ENCODE measurements at regions not wholly inside any gene's neighbourhood (a gene's known extent, or its start where the extent isn't known, plus 50 kb on each side); places are given as distances from the start of the nearest gene placed in this dataset.
"Not testable (repeated sequence)": the region's sequence is repeated elsewhere in the genome, so short reads cannot be mapped to it uniquely, and the experiment has no call there.

GRCh38 chr1:228796945-228797344, 61.7 kb downstream of the RHOU start:
- DNase-seq (ENCODE audit: low read depth in 2 of 2) = not testable (repeated sequence)

GRCh38 chr1:228798035-228798434, 62.8 kb downstream of the RHOU start:
- DNase-seq (ENCODE audit: low read depth in 2 of 2) = no peak

- DNase-seq (ENCODE audit: low read depth in 2 of 2) = peak in 1 of 2 experiments; percentile 42
Observed at GRCh38 chr1:228798548-228798947, 63.3 kb downstream of the RHOU start.

- no peak for DNase-seq (ENCODE audit: low read depth in 2 of 2)
Observed at GRCh38 chr1:228799924-228800323, 64.6 kb downstream of the RHOU start.

- no peak for DNase-seq (ENCODE audit: low read depth in 2 of 2)
Observed at GRCh38 chr1:228801068-228801467, 65.8 kb downstream of the RHOU start.

GRCh38 chr1:228802386-228803220, 67.3 kb downstream of the RHOU start:
- no peak for DNase-seq (ENCODE audit: low read depth in 2 of 2)

GRCh38 chr1:228803421-228803820, 68.1 kb downstream of the RHOU start:
- DNase-seq (ENCODE audit: low read depth in 2 of 2) = no peak

GRCh38 chr1:228804173-228804572, 68.9 kb downstream of the RHOU start:
- DNase-seq (ENCODE audit: low read depth in 2 of 2) = no peak

GRCh38 chr1:228804640-228805413, 69.5 kb downstream of the RHOU start:
- no peak for DNase-seq (ENCODE audit: low read depth in 2 of 2)

GRCh38 chr1:228807904-228808605, 72.8 kb downstream of the RHOU start:
- no peak for DNase-seq (ENCODE audit: low read depth in 2 of 2)

GRCh38 chr1:228809621-228810394, 74.5 kb downstream of the RHOU start:
- DNase-seq (ENCODE audit: low read depth in 2 of 2) = no peak

GRCh38 chr1:228810395-228810758, 75.1 kb downstream of the RHOU start:
- no peak for DNase-seq (ENCODE audit: low read depth in 2 of 2)

- no peak for DNase-seq (ENCODE audit: low read depth in 2 of 2)
Observed at GRCh38 chr1:228810878-228811711, 75.8 kb downstream of the RHOU start.

- no peak for DNase-seq (ENCODE audit: low read depth in 2 of 2)
Observed at GRCh38 chr1:228811712-228812305, 76.5 kb downstream of the RHOU start.

- no peak for DNase-seq (ENCODE audit: low read depth in 2 of 2)
Observed at GRCh38 chr1:228812961-228813360, 77.7 kb downstream of the RHOU start.

GRCh38 chr1:228814176-228814575, 78.9 kb downstream of the RHOU start:
- no peak for DNase-seq (ENCODE audit: low read depth in 2 of 2)

- DNase-seq (ENCODE audit: low read depth in 2 of 2) = no peak
Observed at GRCh38 chr1:228818296-228818695, 83.0 kb downstream of the RHOU start.

- DNase-seq (ENCODE audit: low read depth in 2 of 2) = no peak
Observed at GRCh38 chr1:228818928-228819630, 83.8 kb downstream of the RHOU start.

- DNase-seq (ENCODE audit: low read depth in 2 of 2) = no peak
Observed at GRCh38 chr1:228821252-228821651, 86.0 kb downstream of the RHOU start.

- DNase-seq (ENCODE audit: low read depth in 2 of 2) = no peak
Observed at GRCh38 chr1:228823200-228823599, 87.9 kb downstream of the RHOU start.

Measured in fibroblast of skin of left quadriceps (primary cell).